HG02852 (cell line): ENCODE measurements at regions not wholly inside any gene's neighbourhood (a gene's known extent, or its start where the extent isn't known, plus 50 kb on each side); places are given as distances from the start of the nearest gene placed in this dataset.
"Not testable (repeated sequence)": the region's sequence is repeated elsewhere in the genome, so short reads cannot be mapped to it uniquely, and the experiment has no call there.

ENCODE experiments used
- ATAC-seq: cut with Tn5 transposase; IDR thresholded peaks from one replicate; pipeline ENCODE4 v1.9.1; 2021; ENCODE audit warnings: mild to moderate bottlenecking, moderate library complexity; ENCODE audit not compliant: unreplicated experiment

GRCh38 chr11:24108609-24109008 is 388.2 kb upstream of the LUZP2 start:
- ATAC-seq, result no peak

- ATAC-seq, result no peak
Observed at GRCh38 chr11:24122291-24122690, 374.6 kb upstream of the LUZP2 start.

- ATAC-seq, result no peak
Observed at GRCh38 chr11:24124876-24125275, 372.0 kb upstream of the LUZP2 start.

GRCh38 chr11:24131698-24132097 is 365.2 kb upstream of the LUZP2 start:
- no peak for ATAC-seq

GRCh38 chr11:24132471-24132870 is 364.4 kb upstream of the LUZP2 start:
- no peak for ATAC-seq

- ATAC-seq, result no peak
Observed at GRCh38 chr11:24134879-24135589, 361.8 kb upstream of the LUZP2 start.

- no peak for ATAC-seq
Observed at GRCh38 chr11:24142062-24142461, 354.8 kb upstream of the LUZP2 start.

GRCh38 chr11:24145411-24145810 is 351.4 kb upstream of the LUZP2 start:
- ATAC-seq, result no peak

- ATAC-seq, result no peak
Observed at GRCh38 chr11:24153337-24153736, 343.5 kb upstream of the LUZP2 start.

GRCh38 chr11:24155792-24156191 is 341.1 kb upstream of the LUZP2 start:
- ATAC-seq, result no peak

- ATAC-seq, result no peak
Observed at GRCh38 chr11:24157316-24157715, 339.5 kb upstream of the LUZP2 start.

- ATAC-seq, result no peak
Observed at GRCh38 chr11:24161587-24161986, 335.3 kb upstream of the LUZP2 start.

- ATAC-seq, result no peak
Observed at GRCh38 chr11:24163146-24163545, 333.7 kb upstream of the LUZP2 start.

- no peak for ATAC-seq
Observed at GRCh38 chr11:24163841-24164240, 333.0 kb upstream of the LUZP2 start.

GRCh38 chr11:24171869-24172268 is 325.0 kb upstream of the LUZP2 start:
- ATAC-seq, result no peak

GRCh38 chr11:24181395-24182047 is 315.3 kb upstream of the LUZP2 start:
- ATAC-seq, result no peak

GRCh38 chr11:24185535-24185934 is 311.3 kb upstream of the LUZP2 start:
- ATAC-seq, result not testable (repeated sequence)

- ATAC-seq, result no peak
Observed at GRCh38 chr11:24196733-24197132, 300.1 kb upstream of the LUZP2 start.

- no peak for ATAC-seq
Observed at GRCh38 chr11:24198481-24198880, 298.4 kb upstream of the LUZP2 start.

GRCh38 chr11:24199461-24199860 is 297.4 kb upstream of the LUZP2 start:
- no peak for ATAC-seq

GRCh38 chr11:24206030-24206429 is 290.8 kb upstream of the LUZP2 start:
- ATAC-seq, result no peak

- no peak for ATAC-seq
Observed at GRCh38 chr11:24206511-24206910, 290.3 kb upstream of the LUZP2 start.

- no peak for ATAC-seq
Observed at GRCh38 chr11:24216488-24216887, 280.4 kb upstream of the LUZP2 start.
